Islet of Langerhans (tissue), 1 donor: ENCODE measurements at regions not wholly inside any gene's neighbourhood (a gene's known extent, or its start where the extent isn't known, plus 50 kb on each side); places are given as distances from the start of the nearest gene placed in this dataset.

Source experiments
- FAIRE-seq: peaks from one replicate; lab custom pipeline; 2011; peaks lifted over from hg19 to GRCh38; lab: Jason Lieb, UNC

GRCh38 chr4:28677808-28678207 lies 1817.2 kb downstream of the STIM2 start:
- FAIRE-seq, result no peak

GRCh38 chr4:28682847-28683246 lies 1822.2 kb downstream of the STIM2 start:
- FAIRE-seq, result no peak

GRCh38 chr4:28686618-28687017 lies 1826.0 kb downstream of the STIM2 start:
- no peak for FAIRE-seq

- FAIRE-seq, result no peak
These were observed 1830.2 kb downstream of the STIM2 start for GRCh38 chr4:28690890-28691289.

GRCh38 chr4:28702571-28702970 lies 1841.9 kb downstream of the STIM2 start:
- FAIRE-seq, result no peak

GRCh38 chr4:28709891-28710290 lies 1849.2 kb downstream of the STIM2 start:
- no peak for FAIRE-seq

GRCh38 chr4:28723371-28723770 lies 1862.7 kb downstream of the STIM2 start:
- FAIRE-seq, result no peak

- FAIRE-seq, result no peak
These were observed 1863.6 kb downstream of the STIM2 start for GRCh38 chr4:28724239-28724638.

GRCh38 chr4:28730304-28730703 lies 1869.7 kb downstream of the STIM2 start:
- FAIRE-seq, result no peak

GRCh38 chr4:28744066-28744465 lies 1883.4 kb downstream of the STIM2 start:
- no peak for FAIRE-seq

- FAIRE-seq, result no peak
These were observed 1893.7 kb downstream of the STIM2 start for GRCh38 chr4:28754376-28754775.

- FAIRE-seq, result no peak
These were observed 1894.4 kb downstream of the STIM2 start for GRCh38 chr4:28755081-28755480.

GRCh38 chr4:28759064-28759463 lies 1898.4 kb downstream of the STIM2 start:
- no peak for FAIRE-seq

GRCh38 chr4:28760003-28760402 lies 1899.4 kb downstream of the STIM2 start:
- FAIRE-seq, result no peak

- FAIRE-seq, result no peak
These were observed 1911.4 kb downstream of the STIM2 start for GRCh38 chr4:28772066-28772465.

- FAIRE-seq, result no peak
These were observed 1912.1 kb downstream of the STIM2 start for GRCh38 chr4:28772788-28773187.

GRCh38 chr4:28774344-28774743 lies 1913.7 kb downstream of the STIM2 start:
- FAIRE-seq, result no peak

- FAIRE-seq, result no peak
These were observed 1915.4 kb downstream of the STIM2 start for GRCh38 chr4:28776004-28776403.

GRCh38 chr4:28784188-28784587 lies 1923.5 kb downstream of the STIM2 start:
- no peak for FAIRE-seq

GRCh38 chr4:28787947-28788346 lies 1927.3 kb downstream of the STIM2 start:
- no peak for FAIRE-seq

GRCh38 chr4:28788929-28789490 lies 1928.4 kb downstream of the STIM2 start:
- no peak for FAIRE-seq

GRCh38 chr4:28792917-28793597 lies 1927.1 kb upstream of the PCDH7 start:
- no peak for FAIRE-seq

GRCh38 chr4:28799696-28800095 lies 1920.5 kb upstream of the PCDH7 start:
- FAIRE-seq, result no peak

GRCh38 chr4:28811025-28811424 lies 1909.1 kb upstream of the PCDH7 start:
- no peak for FAIRE-seq
